NOMO-1 (cell line): ENCODE measurements at regions not wholly inside any gene's neighbourhood (a gene's known extent, or its start where the extent isn't known, plus 50 kb on each side); places are given as distances from the start of the nearest gene placed in this dataset.
"Not testable (repeated sequence)": the region's sequence is repeated elsewhere in the genome, so short reads cannot be mapped to it uniquely, and the experiment has no call there.

Source experiments
- DNase-seq, 2 experiments: peaks; one replicate each; lab custom pipeline; 2025; ENCODE audit not compliant: unreplicated experiment in 2 of 2; lab: John Stamatoyannopoulos, UW

- no peak for DNase-seq
These were observed 150.1 kb upstream of the KLF6 start for GRCh38 chr10:3935141-3935540.

GRCh38 chr10:3933733-3934132 lies 148.7 kb upstream of the KLF6 start:
- no peak for DNase-seq

GRCh38 chr10:3932597-3933375 lies 147.8 kb upstream of the KLF6 start:
- no peak for DNase-seq

GRCh38 chr10:3931901-3932300 lies 146.9 kb upstream of the KLF6 start:
- DNase-seq: no peak

- no peak for DNase-seq
These were observed 146.2 kb upstream of the KLF6 start for GRCh38 chr10:3931224-3931623.

GRCh38 chr10:3928569-3928968 lies 143.6 kb upstream of the KLF6 start:
- no peak for DNase-seq

GRCh38 chr10:3928078-3928477 lies 143.1 kb upstream of the KLF6 start:
- no peak for DNase-seq

GRCh38 chr10:3926675-3927525 lies 141.9 kb upstream of the KLF6 start:
- no peak for DNase-seq

- DNase-seq: no peak
These were observed 141.2 kb upstream of the KLF6 start for GRCh38 chr10:3926258-3926657.

- no peak for DNase-seq
These were observed 140.2 kb upstream of the KLF6 start for GRCh38 chr10:3925184-3925583.

GRCh38 chr10:3924344-3924743 lies 139.3 kb upstream of the KLF6 start:
- DNase-seq: no peak

- DNase-seq: no peak
These were observed 138.0 kb upstream of the KLF6 start for GRCh38 chr10:3923033-3923432.

GRCh38 chr10:3919709-3920308 lies 134.8 kb upstream of the KLF6 start:
- no peak for DNase-seq

- not testable (repeated sequence) for DNase-seq
These were observed 132.4 kb upstream of the KLF6 start for GRCh38 chr10:3917392-3917791.

GRCh38 chr10:3914733-3915132 lies 129.7 kb upstream of the KLF6 start:
- no peak for DNase-seq

- no peak for DNase-seq
These were observed 126.9 kb upstream of the KLF6 start for GRCh38 chr10:3911713-3912442.

GRCh38 chr10:3911241-3911640 lies 126.2 kb upstream of the KLF6 start:
- DNase-seq: no peak

GRCh38 chr10:3909339-3909738 lies 124.3 kb upstream of the KLF6 start:
- no peak for DNase-seq

GRCh38 chr10:3908183-3908582 lies 123.2 kb upstream of the KLF6 start:
- no peak for DNase-seq

GRCh38 chr10:3907514-3907913 lies 122.5 kb upstream of the KLF6 start:
- DNase-seq: no peak

- DNase-seq: no peak
These were observed 121.6 kb upstream of the KLF6 start for GRCh38 chr10:3906511-3907111.
